NCI-H1930 (cell line): ENCODE measurements at regions not wholly inside any gene's neighbourhood (a gene's known extent, or its start where the extent isn't known, plus 50 kb on each side); places are given as distances from the start of the nearest gene placed in this dataset.
"Not testable (repeated sequence)": the region's sequence is repeated elsewhere in the genome, so short reads cannot be mapped to it uniquely, and the experiment has no call there.

Source experiments
- DNase-seq, 2 experiments: peaks; one replicate each; lab custom pipeline; 2025; lab: John Stamatoyannopoulos, UW

DNA sequence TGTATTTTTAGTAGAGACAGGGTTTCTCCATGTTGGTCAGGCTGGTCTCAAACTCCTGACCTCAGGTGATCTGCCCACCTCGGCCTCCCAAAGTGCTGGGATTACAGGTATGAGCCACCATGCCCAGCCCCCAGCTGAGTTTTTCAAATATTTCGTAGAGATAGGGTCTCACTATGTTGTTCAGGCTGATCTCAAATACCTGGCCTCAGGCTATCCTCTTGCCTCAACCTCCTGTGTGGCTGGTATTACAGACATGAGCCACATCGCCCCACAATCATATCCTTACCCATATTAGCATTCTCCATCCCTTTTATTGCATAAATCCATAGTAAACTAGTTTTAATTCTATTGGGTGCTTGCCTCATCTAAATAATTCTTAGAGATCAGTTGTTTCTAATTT is 157.6 kb upstream of the HEY2 start:
- not testable (repeated sequence) for DNase-seq

DNA sequence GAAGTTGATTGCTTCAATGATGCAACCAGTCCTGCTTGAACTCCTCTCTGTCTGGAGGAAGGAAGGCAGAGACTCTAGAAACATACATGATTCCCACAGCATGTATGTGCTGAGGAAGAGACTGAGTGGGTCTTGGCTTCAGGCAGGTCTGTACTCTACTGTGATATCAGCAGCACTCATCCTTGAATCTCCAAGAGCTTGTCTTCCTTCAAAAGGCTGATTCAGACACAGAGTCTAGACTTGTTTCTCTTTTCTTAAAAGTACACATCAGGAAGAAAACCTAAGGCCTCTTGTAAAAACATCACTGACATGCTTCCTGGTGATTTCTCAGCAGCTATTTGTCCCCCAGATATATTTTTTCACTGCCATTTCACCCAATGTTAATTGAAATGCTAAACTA is 155.7 kb upstream of the HEY2 start:
- no peak for DNase-seq

- DNase-seq, result no peak
Observed at GRCh38 chr6:125596020-125596419, 153.4 kb upstream of the HEY2 start.

DNA sequence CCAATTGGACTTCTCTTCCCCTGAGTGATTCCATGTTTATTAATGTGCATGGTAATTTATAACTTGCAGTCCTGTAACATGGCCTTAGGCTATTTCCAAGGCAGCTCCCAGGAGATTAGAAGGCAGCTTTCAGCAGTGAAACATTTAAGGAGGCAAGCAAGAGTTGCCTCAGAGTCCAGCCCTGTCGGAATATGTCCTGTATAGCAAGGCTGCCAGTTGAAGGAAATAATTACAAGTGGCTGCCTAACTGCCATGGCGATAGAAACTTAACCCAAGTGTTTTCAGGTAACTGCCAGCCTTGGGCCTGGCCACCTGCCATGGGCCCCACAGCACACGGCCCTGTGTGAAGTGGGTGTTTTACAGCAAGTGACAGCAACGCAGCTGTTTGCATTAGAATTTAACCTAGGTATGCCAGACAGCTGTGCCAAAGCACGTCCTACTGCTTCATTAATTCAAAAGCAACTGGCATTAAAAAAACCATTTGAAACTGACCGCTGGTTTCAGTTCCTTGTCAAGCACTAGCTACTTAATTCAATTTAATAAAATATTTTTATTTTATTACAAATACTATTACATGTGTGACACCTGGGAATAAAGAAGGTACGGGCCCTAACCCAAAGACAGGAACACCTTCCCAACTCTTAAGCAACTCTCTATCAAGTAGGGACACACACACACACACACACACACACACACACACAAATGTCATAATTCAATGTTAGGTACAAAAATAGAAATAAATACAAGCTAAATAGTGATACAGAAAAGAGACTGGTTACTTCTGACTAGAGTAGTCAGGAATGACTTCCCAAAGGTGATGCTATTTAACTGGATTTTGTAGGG is 151.8 kb upstream of the HEY2 start:
- DNase-seq, result no peak

- no peak for DNase-seq
Observed at GRCh38 chr6:125598422-125598821, 151.0 kb upstream of the HEY2 start.

DNA sequence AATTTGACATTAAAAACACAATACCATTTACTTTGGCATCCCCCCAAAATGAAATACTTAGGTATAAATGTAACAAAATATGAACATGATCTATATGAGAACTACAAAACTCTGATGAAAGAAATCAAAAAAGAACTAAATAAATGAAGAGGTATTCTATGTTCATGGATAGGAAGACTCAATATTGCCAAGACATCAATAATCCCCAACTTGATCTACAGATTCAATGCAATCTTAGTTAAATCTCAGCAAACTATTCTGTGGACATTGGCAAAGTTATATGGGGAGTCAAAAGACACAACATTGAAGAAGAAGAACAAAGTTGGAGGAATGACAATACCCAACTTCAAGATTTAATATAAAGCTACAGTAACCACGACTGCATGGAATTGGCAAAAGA is 145.2 kb upstream of the HEY2 start:
- DNase-seq, result no peak

DNA sequence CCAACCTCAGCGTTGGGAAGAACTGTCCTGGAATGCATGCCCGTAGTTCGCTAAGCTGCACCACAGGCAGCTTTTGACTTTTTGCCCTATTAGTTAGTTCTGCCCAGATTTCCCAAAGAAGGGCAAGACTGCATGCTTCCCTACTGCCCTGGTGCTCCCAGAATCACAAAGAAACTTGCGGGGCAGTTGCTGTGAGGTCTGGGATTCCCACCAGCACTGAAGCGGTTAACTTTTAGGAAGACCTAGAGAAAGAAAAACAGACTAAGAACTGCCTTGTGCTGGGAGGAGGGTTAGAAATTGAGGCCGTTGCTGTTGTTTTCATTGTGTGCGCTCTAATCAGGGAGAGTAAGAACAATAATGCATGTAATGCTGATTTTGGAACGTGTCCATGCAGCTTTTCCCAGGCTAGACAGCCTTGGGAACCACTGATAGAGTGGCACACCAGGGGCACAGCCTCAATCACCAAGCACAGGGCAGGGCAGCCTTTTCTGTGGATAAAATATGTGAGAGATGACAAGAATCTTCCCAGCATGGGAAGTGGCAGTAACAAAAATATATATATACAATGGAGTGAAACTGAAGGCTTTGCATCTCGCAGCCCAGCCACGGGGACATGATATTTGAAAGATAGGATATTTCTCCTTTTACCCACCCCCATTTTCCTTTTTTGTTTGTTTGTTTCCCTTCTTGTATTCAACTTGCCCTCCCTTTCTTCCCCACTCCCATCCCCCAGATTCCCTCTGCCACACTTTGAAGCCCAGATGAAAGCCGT is 137.7 kb upstream of the HEY2 start:
- peak in 1 of 2 experiments; percentile 17 for DNase-seq

GRCh38 chr6:125612345-125612846 is 137.0 kb upstream of the HEY2 start:
- DNase-seq, result peak in 1 of 2 experiments; percentile 32

DNA sequence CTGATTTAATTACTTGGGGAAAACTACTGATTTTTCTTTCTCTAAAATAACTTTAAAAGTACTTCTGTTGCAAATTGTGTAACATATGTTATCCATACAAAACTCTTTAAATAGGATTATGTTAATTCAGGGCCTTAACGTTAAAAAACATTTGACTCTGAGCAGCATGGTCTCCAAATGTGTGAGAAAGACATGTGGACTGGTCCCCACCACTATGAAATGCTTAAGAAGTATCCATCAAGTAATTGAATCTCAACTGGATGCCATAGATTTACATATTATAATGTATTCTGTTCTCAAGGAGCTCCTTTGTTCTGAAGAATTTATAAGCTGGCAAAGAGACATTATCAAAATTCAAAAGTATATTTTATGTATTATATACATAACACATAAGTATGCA is 130.8 kb upstream of the HEY2 start:
- DNase-seq, result no peak

DNA sequence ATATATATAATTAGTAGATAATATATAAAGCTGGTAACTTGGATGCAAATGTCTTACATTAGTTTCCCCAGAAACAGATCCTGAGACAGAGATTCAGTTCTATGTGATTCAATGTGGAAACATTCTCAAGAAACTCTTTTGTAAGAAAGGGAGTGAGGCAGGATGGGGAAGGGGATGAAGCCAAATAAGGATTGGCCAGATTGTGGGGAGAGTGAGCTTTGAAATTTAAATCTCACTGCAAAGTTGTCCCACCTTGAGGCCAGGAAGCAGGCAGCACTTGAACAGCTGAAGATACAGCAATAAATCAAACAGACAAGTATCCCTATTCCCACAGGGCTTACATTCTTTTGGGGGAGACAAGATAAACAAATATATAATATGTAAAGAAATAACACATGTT is 126.3 kb upstream of the HEY2 start:
- no peak for DNase-seq

GRCh38 chr6:125631165-125631564 is 118.3 kb upstream of the HEY2 start:
- no peak for DNase-seq

DNA sequence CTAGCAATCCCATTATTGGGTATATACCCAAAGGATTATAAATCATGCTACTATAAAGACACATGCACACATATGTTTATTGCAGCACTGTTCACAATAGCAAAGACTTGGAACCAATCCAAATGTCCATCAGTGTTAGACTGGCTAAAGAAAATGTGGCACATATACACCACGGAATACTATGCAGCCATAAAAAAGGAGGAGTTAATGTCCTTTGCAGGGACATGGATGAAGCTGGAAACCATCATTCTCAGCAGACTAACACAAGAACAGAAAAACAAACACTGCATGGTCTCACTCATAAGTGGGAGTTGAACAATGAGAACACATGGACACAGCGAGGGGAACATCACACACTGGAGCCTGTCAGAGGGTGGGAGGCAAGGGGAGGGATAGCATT is 113.4 kb upstream of the HEY2 start:
- DNase-seq, result not testable (repeated sequence)

- DNase-seq, result no peak
Observed at GRCh38 chr6:125636671-125637070, 112.8 kb upstream of the HEY2 start.

DNA sequence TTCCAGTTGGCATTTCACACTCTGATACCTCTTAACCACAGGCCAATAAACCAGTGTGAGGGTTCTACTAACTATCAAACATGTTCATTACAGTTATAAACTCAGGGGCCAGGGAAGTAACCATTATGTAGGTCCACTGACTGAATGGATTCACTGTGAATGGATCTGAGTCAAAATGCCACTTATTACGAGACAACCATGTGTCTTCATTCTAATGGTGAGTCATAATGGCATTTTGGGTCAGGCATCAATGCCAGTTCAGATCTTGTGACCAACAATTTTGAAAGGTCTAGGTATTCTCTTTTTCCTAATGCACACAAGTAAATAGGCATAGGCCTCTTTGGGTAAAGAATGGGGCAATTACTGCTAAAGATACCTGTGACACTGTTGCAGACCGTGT is 112.2 kb upstream of the HEY2 start:
- DNase-seq, result no peak

DNA sequence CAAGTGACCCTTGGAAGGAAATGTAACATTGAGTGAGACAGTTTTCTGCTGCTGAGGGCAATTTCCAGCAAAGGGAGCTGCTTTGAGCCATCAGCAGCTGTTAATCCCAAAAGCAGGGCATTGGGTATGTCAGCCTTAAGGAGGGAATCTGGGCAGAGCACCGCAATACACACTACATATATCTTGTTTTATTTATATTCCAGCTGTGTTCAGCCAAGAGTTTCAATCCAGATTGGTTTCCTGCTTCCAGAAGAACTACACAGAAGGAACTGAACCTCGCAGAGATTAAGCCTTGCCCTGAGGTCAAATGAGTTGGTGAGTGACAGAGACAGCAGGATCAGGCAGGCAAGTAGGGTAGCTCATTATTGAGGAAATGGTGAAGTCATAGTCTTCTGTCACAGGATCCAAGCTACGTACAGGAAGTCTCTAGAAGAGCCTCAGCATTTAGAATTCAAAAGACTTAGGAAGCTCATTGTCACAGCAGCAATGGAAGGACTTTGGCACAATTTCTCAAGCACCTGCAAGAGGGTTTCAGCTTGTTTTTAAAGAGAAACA is 109.9 kb upstream of the HEY2 start:
- no peak for DNase-seq

- DNase-seq, result no peak
Observed at GRCh38 chr6:125640441-125641150, 108.8 kb upstream of the HEY2 start.

- not testable (repeated sequence) for DNase-seq
Observed at GRCh38 chr6:125643967-125644661, 105.3 kb upstream of the HEY2 start.

GRCh38 chr6:125647391-125647790 is 102.0 kb upstream of the HEY2 start:
- DNase-seq, result no peak

DNA sequence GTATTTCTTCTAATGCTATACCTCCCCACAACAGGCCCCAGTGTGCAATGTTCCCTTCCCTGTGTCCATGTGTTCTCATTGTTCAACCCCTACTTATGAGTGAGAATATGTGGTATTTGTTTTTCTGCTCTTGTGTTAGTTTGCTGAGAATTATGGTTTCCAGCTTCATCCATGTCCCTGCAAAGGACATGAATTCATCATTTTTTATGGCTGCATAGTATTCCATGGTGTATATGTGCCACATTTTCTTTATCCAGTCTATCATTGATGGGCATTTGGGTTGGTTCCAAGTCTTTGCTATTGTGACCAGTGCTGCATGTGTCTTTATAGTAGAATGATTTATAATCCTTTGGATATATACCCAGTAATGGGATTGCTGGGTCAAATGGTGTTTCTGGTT is 95.7 kb upstream of the HEY2 start:
- not testable (repeated sequence) for DNase-seq

- no peak for DNase-seq
Observed at GRCh38 chr6:125655511-125655910, 93.9 kb upstream of the HEY2 start.

DNA sequence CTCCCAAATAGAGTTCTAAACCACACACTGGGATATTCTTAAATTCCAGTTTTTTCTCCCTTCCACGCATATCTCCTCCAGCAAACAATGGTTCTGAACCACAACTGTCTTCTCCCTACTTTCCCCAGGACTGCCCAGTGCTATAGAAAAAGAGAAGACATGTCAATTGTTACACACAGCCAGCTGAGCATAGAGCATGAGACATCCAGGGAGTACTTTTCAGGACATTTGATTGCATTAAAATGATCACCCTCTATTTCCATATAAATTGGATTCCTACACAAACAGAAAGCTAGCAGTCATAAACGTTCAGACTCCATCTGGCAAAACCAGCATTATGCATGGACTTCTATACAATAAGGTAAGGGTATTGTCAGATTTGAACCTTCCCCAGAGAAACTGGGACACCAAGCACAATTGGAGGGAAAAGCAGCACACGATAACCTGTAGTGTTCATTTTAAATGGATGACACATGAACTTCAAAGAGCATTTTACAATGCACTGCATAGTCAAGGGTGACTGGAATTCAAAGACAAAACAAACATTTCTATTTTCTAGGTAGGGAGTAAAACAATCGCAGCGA is 93.1 kb upstream of the HEY2 start:
- no peak for DNase-seq
